ENCODE measurements at regions not wholly inside any gene's neighbourhood (a gene's known extent, or its start where the extent isn't known, plus 50 kb on each side); places are given as distances from the start of the nearest gene placed in this dataset.

DNA sequence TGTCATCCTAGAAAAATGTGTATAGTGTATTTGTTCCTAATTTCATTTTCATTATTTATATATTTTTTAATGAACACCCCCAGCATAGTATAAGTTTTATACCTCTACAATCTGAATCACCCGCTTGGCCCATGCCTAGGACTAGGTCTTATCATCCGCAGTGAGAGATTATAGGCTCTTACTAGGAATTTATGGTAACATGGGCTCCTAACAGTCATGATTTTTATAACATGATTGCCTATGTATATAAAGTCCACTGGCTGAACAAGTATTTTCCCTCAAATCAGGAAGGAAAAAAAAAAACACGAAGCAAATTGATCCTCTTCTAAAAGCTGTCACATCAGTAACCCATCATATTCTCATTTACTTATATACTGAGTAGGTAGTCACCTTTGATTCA is 666.1 kb upstream of the NRXN1 start:
- TF ChIP-seq POLR2A (IDR thresholded peaks at IDR 0.05) = no peak
- TF ChIP-seq, protein P1, sequence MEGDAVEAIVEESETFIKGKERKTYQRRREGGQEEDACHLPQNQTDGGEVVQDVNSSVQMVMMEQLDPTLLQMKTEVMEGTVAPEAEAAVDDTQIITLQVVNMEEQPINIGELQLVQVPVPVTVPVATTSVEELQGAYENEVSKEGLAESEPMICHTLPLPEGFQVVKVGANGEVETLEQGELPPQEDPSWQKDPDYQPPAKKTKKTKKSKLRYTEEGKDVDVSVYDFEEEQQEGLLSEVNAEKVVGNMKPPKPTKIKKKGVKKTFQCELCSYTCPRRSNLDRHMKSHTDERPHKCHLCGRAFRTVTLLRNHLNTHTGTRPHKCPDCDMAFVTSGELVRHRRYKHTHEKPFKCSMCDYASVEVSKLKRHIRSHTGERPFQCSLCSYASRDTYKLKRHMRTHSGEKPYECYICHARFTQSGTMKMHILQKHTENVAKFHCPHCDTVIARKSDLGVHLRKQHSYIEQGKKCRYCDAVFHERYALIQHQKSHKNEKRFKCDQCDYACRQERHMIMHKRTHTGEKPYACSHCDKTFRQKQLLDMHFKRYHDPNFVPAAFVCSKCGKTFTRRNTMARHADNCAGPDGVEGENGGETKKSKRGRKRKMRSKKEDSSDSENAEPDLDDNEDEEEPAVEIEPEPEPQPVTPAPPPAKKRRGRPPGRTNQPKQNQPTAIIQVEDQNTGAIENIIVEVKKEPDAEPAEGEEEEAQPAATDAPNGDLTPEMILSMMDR (IDR thresholded peaks at IDR 0.05 in 4 of 5, conservative IDR thresholded peaks at IDR 0.05 in 1 of 5) = no peak

Measured in gastrocnemius medialis (tissue), 4 donors.